ENCODE measurements at regions not wholly inside any gene's neighbourhood (a gene's known extent, or its start where the extent isn't known, plus 50 kb on each side); places are given as distances from the start of the nearest gene placed in this dataset.

DNA sequence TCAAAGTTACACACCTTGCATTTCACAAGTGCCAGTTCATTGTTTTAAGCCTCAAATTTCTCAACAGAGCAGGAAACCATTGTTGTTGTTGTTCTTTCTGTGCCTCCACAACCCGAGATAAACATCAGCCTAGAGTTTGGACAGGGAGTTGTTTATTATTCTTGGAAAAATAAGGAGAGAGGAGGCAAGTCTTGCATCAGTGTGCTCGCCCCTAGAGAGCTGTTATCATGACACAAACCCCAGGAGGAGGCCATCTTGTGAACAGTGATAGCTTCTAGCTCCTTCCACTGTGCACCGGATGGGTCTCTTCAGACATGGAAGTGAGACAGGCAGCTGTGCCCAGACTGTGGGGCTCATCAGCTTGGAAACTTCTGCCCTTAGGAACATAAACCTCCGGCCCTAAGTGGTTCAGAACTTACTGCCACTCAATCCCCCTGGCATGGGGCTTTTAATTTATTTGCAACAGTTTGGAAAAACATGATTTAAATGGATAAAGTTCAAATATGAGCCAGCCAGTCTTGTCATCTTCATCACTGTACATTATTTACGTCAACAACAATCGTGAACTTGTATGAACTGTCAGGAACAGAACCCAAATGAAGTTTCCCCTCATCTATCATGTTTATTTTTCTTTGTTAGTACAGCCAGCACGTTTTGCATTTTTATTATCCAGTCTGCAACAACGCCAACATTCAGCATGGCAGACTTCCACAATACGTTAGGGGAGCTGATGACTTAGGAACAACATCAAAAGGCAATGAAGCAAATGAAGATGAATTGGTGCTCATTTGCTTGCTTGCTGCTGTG, 181.7 kb upstream of the S1PR3 start:
- no peaks in the 10 kb centered on the region for H3K27me3 ChIP-seq (ENCODE audit: control insufficient read depth, insufficient read depth, low read length)
- no peaks in the 10 kb centered on the region for H3K36me3 ChIP-seq (ENCODE audit: control insufficient read depth, insufficient read depth, low read length)
- no peak for DNase-seq (ENCODE audit: low read depth)
- no peak overlapping the region for H3K4me3 ChIP-seq (ENCODE audit: low read depth, low read length)
- TF ChIP-seq, protein P1, sequence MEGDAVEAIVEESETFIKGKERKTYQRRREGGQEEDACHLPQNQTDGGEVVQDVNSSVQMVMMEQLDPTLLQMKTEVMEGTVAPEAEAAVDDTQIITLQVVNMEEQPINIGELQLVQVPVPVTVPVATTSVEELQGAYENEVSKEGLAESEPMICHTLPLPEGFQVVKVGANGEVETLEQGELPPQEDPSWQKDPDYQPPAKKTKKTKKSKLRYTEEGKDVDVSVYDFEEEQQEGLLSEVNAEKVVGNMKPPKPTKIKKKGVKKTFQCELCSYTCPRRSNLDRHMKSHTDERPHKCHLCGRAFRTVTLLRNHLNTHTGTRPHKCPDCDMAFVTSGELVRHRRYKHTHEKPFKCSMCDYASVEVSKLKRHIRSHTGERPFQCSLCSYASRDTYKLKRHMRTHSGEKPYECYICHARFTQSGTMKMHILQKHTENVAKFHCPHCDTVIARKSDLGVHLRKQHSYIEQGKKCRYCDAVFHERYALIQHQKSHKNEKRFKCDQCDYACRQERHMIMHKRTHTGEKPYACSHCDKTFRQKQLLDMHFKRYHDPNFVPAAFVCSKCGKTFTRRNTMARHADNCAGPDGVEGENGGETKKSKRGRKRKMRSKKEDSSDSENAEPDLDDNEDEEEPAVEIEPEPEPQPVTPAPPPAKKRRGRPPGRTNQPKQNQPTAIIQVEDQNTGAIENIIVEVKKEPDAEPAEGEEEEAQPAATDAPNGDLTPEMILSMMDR (IDR thresholded peaks at IDR 0.05; ENCODE audit: insufficient read depth, low read length, poor library complexity, severe bottlenecking) = no peak

DNA sequence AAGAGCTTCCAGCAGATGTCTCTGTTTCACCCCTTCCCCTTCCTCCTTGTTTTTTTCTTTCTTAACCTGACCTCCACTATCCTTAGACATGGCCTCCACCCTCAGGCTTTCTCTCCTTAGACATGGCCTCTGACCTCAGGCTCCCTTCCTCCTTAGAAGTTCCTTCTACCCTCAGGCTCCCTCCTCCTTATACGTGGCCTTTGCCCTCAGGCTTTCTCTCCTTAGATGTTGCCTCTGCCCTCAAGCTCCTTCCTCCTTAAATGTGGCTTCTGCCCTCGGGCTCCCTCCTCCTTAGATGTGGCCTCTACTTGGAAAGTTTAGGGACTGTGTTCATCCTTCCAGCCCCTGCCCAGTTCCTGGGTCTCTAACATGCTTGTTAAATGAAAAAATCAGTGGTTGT, 180.4 kb upstream of the S1PR3 start:
- TF ChIP-seq, protein P1 (IDR thresholded peaks at IDR 0.05; ENCODE audit: insufficient read depth, low read length, poor library complexity, severe bottlenecking) = no peak
- H3K36me3 ChIP-seq (ENCODE audit: control insufficient read depth, insufficient read depth, low read length) = no peaks in the 10 kb centered on the region
- no peak for DNase-seq (ENCODE audit: low read depth)
- H3K27me3 ChIP-seq (ENCODE audit: control insufficient read depth, insufficient read depth, low read length) = no peaks in the 10 kb centered on the region
- H3K4me3 ChIP-seq (ENCODE audit: low read depth, low read length) = no peak overlapping the region

DNA sequence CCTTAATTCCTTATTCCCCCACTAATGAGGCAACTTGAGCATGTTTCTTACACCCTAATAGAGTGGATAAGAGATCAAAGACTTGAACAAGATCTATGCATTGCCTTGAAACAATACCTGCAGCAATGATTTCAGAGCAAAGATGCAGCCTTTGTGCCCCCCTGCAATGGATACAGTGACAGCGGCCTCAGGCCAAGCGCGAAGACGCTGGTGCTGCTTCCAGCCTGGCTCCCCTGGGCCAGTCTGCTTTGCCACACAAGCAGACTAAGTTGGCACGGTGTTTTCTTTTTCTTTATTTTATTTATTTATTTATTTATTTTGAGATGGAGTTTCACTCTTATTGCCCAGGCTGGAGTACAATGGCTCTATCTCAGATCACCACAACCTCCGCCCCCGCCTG, 179.8 kb upstream of the S1PR3 start:
- no peak for DNase-seq (ENCODE audit: low read depth)
- TF ChIP-seq, protein P1 (IDR thresholded peaks at IDR 0.05; ENCODE audit: insufficient read depth, low read length, poor library complexity, severe bottlenecking) = no peak
- Histone ChIP-seq H3K36me3 (ENCODE audit: control insufficient read depth, insufficient read depth, low read length) (no peaks in the 10 kb centered on the region), H3K4me3 (ENCODE audit: low read depth, low read length) (no peak overlapping the region), H3K27me3 (ENCODE audit: control insufficient read depth, insufficient read depth, low read length) (no peaks in the 10 kb centered on the region)

DNA sequence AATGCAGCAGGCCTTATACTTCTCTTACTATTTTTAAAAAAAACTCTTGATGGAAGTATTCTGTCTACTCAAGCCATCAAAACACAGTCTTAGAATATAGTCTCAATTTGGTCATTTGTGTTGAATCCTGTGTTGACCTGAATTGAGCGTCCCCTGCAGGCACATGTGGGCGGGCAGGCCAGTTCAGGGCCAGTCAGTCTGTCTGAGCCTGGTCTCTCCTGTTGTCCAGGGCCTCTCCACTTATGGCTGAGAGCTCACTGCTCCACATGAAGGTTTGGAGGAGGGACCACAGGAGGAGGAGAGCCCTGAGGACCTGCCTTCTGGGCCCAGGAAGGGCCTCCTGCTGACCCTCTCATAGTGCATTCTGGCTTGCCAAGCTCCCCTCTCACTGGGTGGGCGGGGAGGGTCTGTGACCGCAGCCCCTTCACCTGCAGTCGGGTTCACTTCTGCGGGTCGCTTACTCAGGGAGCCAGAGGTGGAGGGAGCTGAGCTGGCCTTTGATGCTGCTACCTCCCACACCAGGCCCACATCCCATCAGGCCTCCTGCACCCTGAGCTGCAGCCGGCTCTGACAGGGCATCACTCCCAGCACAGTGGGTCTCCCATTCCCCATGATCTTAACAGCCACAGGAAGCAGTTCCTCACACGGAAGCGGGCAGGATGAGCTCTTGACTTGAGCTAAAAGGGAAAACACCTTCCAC, 178.2 kb upstream of the S1PR3 start:
- Histone ChIP-seq H3K36me3 (ENCODE audit: control insufficient read depth, insufficient read depth, low read length) (no peaks in the 10 kb centered on the region), H3K4me3 (ENCODE audit: low read depth, low read length) (no peak overlapping the region), H3K27me3 (ENCODE audit: control insufficient read depth, insufficient read depth, low read length) (no peaks in the 10 kb centered on the region)
- no peak for DNase-seq (ENCODE audit: low read depth)
- TF ChIP-seq, protein P1 (IDR thresholded peaks at IDR 0.05; ENCODE audit: insufficient read depth, low read length, poor library complexity, severe bottlenecking) = no peak

DNA sequence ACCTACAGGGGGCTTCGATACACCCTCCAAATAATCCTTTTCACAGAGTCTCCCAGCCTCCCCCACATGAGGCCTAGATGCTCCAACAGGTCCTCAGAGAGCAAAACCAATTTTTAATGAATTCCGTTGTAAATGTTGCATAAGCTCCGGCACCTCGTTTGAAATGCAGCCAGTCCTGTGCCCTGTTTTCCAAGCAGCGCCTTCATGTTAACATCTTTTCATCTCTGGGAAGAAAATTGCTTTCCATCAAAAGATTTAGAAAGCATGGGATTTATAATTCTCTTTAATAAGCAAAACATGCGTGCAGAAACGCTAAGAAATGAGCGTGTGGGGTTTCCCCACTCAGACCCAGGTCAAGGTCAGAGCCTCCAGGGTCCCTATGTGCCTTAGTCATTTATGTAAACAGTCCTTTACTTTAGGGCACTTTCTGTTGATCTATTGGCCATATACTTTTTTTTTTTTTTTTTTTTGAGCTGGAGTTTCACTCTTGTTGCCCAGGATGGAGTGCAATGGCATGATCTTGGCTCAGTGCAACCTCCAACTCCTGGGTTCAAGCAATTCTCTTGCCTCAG, 177.5 kb upstream of the S1PR3 start:
- TF ChIP-seq, protein P1 (IDR thresholded peaks at IDR 0.05; ENCODE audit: insufficient read depth, low read length, poor library complexity, severe bottlenecking) = no peak
- no peak for DNase-seq (ENCODE audit: low read depth)
- H3K27me3 ChIP-seq (ENCODE audit: control insufficient read depth, insufficient read depth, low read length) = no peaks in the 10 kb centered on the region
- H3K36me3 ChIP-seq (ENCODE audit: control insufficient read depth, insufficient read depth, low read length) = no peaks in the 10 kb centered on the region
- H3K4me3 ChIP-seq (ENCODE audit: low read depth, low read length) = no peak overlapping the region
